Breast epithelium (tissue), 3 donors: ENCODE measurements at regions not wholly inside any gene's neighbourhood (a gene's known extent, or its start where the extent isn't known, plus 50 kb on each side); places are given as distances from the start of the nearest gene placed in this dataset.

ENCODE experiments used
- POLR2A ChIP-seq: fragments of 450-650 bp; IDR thresholded peaks from one replicate; pipeline ENCODE4 v1.6.1; 2016; ENCODE audit warnings: antibody characterized with exemption, mild to moderate bottlenecking, moderate library complexity
- TF ChIP-seq, protein P1 (sequence below), 3 donors: fragments of 450-650 bp; IDR thresholded peaks; one replicate each; pipeline ENCODE4 v1.5.1; 2016 to 2017; ENCODE audit warnings: antibody characterized with exemption in 3 of 3, mild to moderate bottlenecking in 3 of 3, moderate library complexity in 3 of 3

DNA sequence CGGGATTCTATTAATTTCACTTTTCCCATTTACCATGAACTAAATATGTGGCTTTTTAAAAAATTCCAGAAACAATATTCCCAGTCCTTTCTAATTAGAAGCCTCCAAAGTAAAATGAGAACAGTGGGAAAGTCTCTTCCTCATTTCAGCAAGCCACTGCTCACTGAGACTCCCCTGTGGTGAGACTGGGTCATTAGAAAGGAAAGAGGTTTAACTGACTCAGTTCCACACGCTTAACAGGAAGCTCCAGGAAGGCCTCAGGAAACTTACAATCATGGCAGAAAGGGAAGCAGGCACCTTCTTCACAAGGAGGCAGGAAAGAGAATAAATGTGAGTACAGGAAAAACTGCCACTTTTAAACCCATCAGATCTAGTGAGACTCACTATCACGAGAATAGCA lies 258.9 kb upstream of the CHAC2 start:
- TF ChIP-seq, protein P1, sequence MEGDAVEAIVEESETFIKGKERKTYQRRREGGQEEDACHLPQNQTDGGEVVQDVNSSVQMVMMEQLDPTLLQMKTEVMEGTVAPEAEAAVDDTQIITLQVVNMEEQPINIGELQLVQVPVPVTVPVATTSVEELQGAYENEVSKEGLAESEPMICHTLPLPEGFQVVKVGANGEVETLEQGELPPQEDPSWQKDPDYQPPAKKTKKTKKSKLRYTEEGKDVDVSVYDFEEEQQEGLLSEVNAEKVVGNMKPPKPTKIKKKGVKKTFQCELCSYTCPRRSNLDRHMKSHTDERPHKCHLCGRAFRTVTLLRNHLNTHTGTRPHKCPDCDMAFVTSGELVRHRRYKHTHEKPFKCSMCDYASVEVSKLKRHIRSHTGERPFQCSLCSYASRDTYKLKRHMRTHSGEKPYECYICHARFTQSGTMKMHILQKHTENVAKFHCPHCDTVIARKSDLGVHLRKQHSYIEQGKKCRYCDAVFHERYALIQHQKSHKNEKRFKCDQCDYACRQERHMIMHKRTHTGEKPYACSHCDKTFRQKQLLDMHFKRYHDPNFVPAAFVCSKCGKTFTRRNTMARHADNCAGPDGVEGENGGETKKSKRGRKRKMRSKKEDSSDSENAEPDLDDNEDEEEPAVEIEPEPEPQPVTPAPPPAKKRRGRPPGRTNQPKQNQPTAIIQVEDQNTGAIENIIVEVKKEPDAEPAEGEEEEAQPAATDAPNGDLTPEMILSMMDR (IDR thresholded peaks at IDR 0.05), result no peak
- no peak for TF ChIP-seq POLR2A
